ENCODE measurements at regions not wholly inside any gene's neighbourhood (a gene's known extent, or its start where the extent isn't known, plus 50 kb on each side); places are given as distances from the start of the nearest gene placed in this dataset.

GRCh38 chr5:38731461-38731860 lies 114.4 kb upstream of the OSMR start:
- no peaks in the 10 kb centered on the region for H4K20me1 ChIP-seq (replicated peaks in 1 of 2; ENCODE audit: control insufficient read depth in 1 of 2, insufficient read depth in 2 of 2, low read length in 2 of 2)
- no peak overlapping the region for H2BK15ac ChIP-seq (ENCODE audit: low read length)
- H3K56ac ChIP-seq (replicated peaks; ENCODE audit: insufficient read length, low read depth, low read length) = no peak overlapping the region
- no peak overlapping the region for H2BK5ac ChIP-seq (ENCODE audit: low read depth, low read length)
- no peak overlapping the region for H3K27ac ChIP-seq (ENCODE audit: low read depth, low read length)
- TF ChIP-seq SP4 (IDR thresholded peaks at IDR 0.05; ENCODE audit: low read length) (no peak), CEBPB (IDR thresholded peaks at IDR 0.05; ENCODE audit: low read depth, low read length) (no peak), SIN3A (conservative IDR thresholded peaks at IDR 0.05 in 1 of 2, IDR thresholded peaks at IDR 0.05 in 1 of 2; ENCODE audit: low read depth in 1 of 2, low read length in 2 of 2) (no peak), FOSL1 (IDR thresholded peaks at IDR 0.05; ENCODE audit: insufficient read depth, low read depth, low read length) (no peak), POLR2AphosphoS5 (IDR thresholded peaks at IDR 0.05; ENCODE audit: low read depth, low read length) (no peak)
- H3K4me3 ChIP-seq (ENCODE audit: extremely low read depth in 1 of 4, insufficient read depth in 2 of 4, low read depth in 3 of 4, low read length in 4 of 4) = no peak overlapping the region
- H4K8ac ChIP-seq (ENCODE audit: extremely low read depth, insufficient read depth, low read length) = no peak overlapping the region
- no peak overlapping the region for H2AK5ac ChIP-seq (ENCODE audit: low read depth, low read length)
- no peaks in the 10 kb centered on the region for H3K36me3 ChIP-seq (ENCODE audit: control insufficient read depth in 2 of 4, insufficient read depth in 4 of 4, low read length in 3 of 4)
- H4K5ac ChIP-seq (ENCODE audit: insufficient read length, low read depth, low read length) = no peak overlapping the region
- DNase-seq (ENCODE audit: low read depth in 1 of 2, low spot score in 2 of 2) = no peak
- no peak overlapping the region for H3K23ac ChIP-seq (ENCODE audit: insufficient read length)
- H2BK20ac ChIP-seq (ENCODE audit: low read length) = no peak overlapping the region
- no peak overlapping the region for H3K18ac ChIP-seq (ENCODE audit: extremely low read depth, low read length)
- H3K9ac ChIP-seq (replicated peaks in 1 of 4; ENCODE audit: extremely low read depth in 1 of 4, low read depth in 3 of 4, low read length in 3 of 4) = no peak overlapping the region
- CTCF ChIA-PET (ENCODE audit: partially characterized antibody) = interaction anchor here (0.6 to 1.4 kb wide), 4 partner anchors 59 to 290 kb away, joined by 3 to 5 read pairs (median 4); no protein-coding TSS in a partner anchor
- H3K79me1 ChIP-seq (ENCODE audit: low read depth, low read length) = no peaks in the 10 kb centered on the region
- no peaks in the 10 kb centered on the region for H3K4me1 ChIP-seq (replicated peaks in 1 of 4; ENCODE audit: control insufficient read depth in 3 of 4, insufficient read depth in 4 of 4, low read length in 3 of 4)
- no peak for FAIRE-seq
- H3K4ac ChIP-seq (replicated peaks; ENCODE audit: insufficient read length, low read depth, low read length) = no peak overlapping the region
- H3K14ac ChIP-seq (ENCODE audit: insufficient read length) = no peak overlapping the region
- no peaks in the 10 kb centered on the region for H3K27me3 ChIP-seq (replicated peaks in 1 of 4; ENCODE audit: control insufficient read depth in 3 of 4, extremely low read depth in 1 of 4, insufficient read depth in 3 of 4, low read length in 3 of 4)
- H4K91ac ChIP-seq (replicated peaks; ENCODE audit: insufficient read length, low read length) = no peak overlapping the region
- POLR2A ChIA-PET (ENCODE audit: partially characterized antibody) = no interaction called here
- H2AFZ ChIP-seq (ENCODE audit: low read length) = no peak overlapping the region
- H3K23me2 ChIP-seq (ENCODE audit: low read depth, low read length) = no peaks in the 10 kb centered on the region
- no peaks in the 10 kb centered on the region for H3K9me3 ChIP-seq (ENCODE audit: insufficient read depth in 2 of 2, low read depth in 1 of 2, low read length in 1 of 2)
- no peak overlapping the region for H2BK12ac ChIP-seq (ENCODE audit: low read depth, low read length)
- no peak overlapping the region for H3K4me2 ChIP-seq (ENCODE audit: insufficient read depth in 1 of 2, low read depth in 2 of 2, low read length in 2 of 2)
- 76% methylated on average over 4 of the region's 4 CpGs; no CpG with 5 or more reads in 1 of the 2 experiments for WGBS, 2 experiments (ENCODE audit: extremely low coverage in 1 of 2, insufficient coverage in 1 of 2, insufficient read length in 1 of 2, insufficient replicate concordance in 2 of 2, low coverage in 1 of 2, low lambda C conversion rate in 2 of 2, missing lambda C conversion rate in 1 of 2)
- no peak overlapping the region for H2BK120ac ChIP-seq (replicated peaks; ENCODE audit: low read depth, low read length)
- H3K79me2 ChIP-seq (ENCODE audit: control insufficient read depth in 1 of 2, insufficient read depth in 2 of 2, low read length in 2 of 2) = no peaks in the 10 kb centered on the region

All from H1 (cell line).